SIG-M5 treated with dmso at 0.1 percent for 504 hours (cell line): ENCODE measurements at regions not wholly inside any gene's neighbourhood (a gene's known extent, or its start where the extent isn't known, plus 50 kb on each side); places are given as distances from the start of the nearest gene placed in this dataset.

Experiments used
- DNase-seq: peaks from one replicate; lab custom pipeline; 2025; ENCODE audit not compliant: unreplicated experiment; lab: John Stamatoyannopoulos, UW

DNA sequence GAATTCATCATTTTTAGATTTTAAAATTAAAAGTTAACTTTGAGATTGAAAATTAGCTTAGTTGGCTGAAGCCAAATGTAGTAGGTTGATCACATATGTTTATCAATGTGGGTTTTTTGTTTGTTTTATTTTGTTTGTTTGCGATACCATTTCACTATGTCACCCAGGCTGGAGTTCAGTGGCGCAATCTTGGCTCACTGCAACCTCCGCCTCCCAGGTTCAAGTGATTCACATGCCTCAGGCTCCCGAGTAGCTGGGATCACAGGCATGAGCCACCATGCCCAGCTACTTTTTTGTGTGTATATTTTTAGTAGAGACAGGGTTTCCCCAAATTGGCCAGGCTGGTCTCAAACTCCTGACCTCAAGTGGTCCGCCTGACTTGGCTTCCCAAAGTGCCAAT is 665.7 kb upstream of the SLC10A2 start:
- no peak for DNase-seq

- DNase-seq = no peak
These were observed 664.2 kb upstream of the SLC10A2 start for GRCh38 chr13:103730407-103730806.

GRCh38 chr13:103726808-103727207 is 660.6 kb upstream of the SLC10A2 start:
- no peak for DNase-seq

- no peak for DNase-seq
These were observed 650.5 kb upstream of the SLC10A2 start for GRCh38 chr13:103716718-103717117.

DNA sequence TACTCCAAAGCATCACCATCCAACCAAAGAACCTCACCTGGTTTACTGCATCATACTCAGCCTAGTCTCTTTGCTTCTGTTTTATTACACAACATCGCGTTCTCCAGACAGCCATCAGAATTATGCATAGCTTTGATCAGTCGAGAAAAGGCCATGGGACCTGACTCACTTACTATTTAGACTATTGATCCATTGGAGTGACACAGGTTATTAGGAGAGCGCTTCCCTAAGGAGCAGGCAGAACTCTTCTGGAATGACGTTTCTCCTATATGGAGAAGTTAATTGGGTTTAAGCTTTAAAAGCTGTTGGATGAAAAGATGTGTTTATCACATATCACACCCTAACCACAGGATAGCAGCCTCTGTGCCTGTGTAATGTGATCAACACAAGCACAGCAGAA is 649.1 kb upstream of the SLC10A2 start:
- DNase-seq = no peak

DNA sequence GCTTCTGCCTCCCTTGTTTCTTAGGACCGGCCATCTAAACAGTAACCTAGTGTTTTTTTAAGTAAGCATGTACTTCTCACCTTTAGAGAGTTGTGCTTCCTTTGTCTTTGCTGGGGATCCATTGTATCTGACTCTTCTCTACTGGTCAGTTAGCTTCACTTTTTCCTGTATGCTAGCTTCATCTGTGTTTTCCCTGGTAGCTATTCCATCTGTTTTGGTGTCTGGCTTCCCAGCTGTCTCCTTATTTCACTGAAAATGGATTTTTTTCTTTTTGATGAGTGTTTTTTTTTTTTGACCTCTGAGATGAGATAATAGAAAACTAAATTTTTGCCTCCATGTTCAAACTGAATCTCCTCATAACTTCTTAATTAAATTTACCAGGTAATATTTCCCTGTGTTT is 637.0 kb upstream of the SLC10A2 start:
- DNase-seq = no peak

- no peak for DNase-seq
These were observed 631.8 kb upstream of the SLC10A2 start for GRCh38 chr13:103698000-103698399.

- DNase-seq = no peak
These were observed 629.1 kb upstream of the SLC10A2 start for GRCh38 chr13:103695320-103695719.

DNA sequence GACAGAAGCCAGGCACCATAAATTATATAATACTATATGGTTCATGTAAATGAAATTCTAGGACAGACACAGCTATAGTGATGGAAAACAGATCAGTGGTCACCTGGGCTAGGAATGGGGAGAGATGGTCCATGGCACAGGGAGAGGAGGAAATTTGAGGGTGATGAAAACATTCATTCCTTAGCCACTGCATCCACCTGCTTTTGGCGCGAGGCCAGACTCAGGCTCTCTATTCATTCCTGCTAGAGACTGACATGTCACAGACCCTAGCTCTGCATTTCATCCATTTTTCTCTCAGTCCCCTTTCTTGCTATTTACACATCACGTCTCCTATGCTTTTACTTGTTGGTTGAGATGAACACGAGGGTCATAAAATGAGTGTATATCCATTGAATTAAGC is 628.3 kb upstream of the SLC10A2 start:
- DNase-seq = no peak

GRCh38 chr13:103694033-103694432 is 627.8 kb upstream of the SLC10A2 start:
- no peak for DNase-seq

DNA sequence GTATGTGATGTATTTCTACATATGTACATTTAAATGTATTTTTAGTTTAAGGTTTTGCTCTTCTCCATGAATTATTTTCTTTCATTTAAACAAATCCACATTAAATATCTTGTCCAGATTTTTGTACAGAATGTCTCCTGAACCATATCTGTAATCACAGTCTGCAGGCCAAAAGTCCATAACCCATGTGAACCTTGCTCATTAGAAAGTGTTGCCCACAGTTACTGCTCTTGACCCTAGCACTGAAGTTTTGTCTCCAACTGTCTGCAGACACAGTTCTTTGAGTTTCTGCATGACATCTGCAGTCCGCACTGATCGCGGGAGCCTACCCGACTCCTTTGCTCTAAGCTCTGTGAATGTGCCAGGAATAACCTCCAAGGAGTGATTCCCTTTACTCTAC is 626.2 kb upstream of the SLC10A2 start:
- no peak for DNase-seq

DNA sequence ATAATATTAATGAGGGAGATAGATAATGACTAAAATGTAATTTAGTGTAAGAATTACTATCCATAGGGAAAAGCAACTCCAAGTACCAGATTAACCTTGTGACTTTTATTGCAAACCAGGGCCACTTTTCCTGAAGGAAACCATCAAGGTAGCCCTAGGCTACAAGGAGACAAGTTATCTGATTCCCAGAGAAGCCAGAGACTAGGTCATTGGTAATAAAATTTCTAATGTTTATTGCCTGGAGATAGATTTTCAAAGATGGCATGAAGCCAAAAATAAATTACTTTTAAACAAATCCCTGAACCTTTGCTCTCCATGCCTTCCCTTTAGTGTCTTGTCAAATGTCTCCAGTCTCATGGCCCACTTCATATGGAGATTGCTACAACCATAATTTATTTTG is 610.1 kb upstream of the SLC10A2 start:
- no peak for DNase-seq

DNA sequence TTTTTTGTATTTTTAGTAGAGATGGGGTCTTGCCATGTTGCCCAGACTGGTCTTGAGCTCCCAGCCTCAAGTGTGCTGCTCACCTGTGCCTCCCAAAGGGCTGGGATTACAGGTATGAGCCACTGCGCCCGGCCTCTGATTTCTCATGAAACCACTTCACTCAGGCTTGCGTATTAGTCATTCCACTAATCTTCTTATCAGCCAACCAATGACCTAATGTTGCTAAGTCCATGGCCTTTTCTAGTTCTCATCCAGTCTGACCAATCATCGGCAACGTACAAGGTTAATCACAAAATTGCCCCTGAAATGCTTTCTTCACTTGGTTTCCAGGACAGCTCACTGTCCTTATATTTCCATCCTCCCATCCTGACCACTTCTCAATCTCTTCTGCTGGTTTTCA is 605.3 kb upstream of the SLC10A2 start:
- DNase-seq = no peak

DNA sequence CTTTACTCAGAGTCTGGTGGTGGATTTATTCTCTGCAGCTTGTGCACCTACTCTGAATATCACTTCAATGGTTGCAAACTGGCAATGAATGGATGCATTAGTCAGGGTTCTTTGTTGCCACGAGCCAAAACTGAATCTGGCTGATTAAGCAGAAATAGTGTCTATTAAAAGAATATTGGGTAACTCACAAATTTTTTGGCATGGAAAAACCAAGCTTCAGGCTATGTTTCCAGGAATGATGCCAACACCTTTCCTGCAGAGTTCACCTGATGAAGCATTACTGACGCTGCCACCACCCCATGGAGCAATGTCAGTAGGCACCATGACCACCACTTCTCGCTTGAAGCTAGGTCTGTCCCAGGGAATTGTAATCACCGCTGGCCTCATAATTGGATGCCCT is 597.8 kb upstream of the SLC10A2 start:
- DNase-seq = no peak

GRCh38 chr13:103656311-103656710 is 590.1 kb upstream of the SLC10A2 start:
- DNase-seq = no peak

DNA sequence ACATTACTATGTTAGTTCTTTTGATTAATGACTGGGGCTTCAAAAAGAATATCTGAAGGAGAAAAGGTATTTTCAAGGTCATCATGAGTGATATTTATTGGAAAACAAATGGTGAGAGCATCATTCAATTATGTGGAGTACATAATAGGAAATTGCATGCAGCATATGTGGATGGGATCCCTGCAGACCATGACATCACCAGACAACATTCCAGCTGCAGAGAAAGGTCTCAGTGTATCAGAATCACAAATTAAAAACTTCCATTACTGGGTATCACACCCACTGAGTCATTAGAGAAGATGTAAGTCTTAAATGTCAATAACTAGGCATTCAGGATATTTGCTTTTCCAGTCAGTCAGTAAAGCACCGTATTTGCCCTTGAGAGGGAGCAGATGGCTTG is 574.4 kb upstream of the SLC10A2 start:
- no peak for DNase-seq

DNA sequence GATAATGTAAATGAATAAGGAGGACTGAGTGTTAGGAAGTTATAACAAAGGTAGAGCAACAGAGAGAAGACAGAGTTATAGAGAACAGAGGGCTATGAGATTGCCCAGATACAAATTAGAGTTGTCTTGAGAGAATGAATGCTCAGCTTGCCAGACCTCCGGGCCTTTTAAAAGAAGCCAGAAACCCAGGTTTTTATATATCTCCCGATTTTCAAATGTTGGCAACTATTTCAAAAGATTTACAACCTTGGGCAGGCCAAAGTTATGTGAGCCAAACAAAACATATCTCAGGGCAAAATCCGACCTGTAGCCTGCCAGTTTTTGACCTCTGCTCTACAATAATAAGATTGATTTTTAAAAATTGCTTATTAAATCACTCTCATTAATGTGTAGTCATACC is 573.1 kb upstream of the SLC10A2 start:
- no peak for DNase-seq

GRCh38 chr13:103638706-103639105 is 572.5 kb upstream of the SLC10A2 start:
- DNase-seq = no peak

DNA sequence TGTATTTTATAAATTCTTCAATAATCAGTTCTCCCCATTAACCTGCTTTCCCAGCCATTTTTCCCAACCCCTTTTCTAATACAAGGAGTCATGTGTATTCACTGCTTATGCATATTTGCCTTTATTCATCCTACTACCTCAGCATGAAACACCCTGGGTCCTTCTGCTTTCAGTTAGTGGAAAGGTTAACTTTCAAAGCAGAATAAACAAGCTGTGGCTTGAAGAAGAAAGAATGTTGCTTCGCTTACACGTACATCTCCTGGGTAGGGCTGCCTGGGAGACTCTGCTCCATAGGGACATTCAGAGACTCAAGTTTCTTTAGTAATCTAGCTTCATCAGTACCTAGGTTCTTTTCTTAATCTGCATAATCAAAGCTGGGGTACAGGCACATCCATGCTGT is 567.8 kb upstream of the SLC10A2 start:
- DNase-seq = no peak

DNA sequence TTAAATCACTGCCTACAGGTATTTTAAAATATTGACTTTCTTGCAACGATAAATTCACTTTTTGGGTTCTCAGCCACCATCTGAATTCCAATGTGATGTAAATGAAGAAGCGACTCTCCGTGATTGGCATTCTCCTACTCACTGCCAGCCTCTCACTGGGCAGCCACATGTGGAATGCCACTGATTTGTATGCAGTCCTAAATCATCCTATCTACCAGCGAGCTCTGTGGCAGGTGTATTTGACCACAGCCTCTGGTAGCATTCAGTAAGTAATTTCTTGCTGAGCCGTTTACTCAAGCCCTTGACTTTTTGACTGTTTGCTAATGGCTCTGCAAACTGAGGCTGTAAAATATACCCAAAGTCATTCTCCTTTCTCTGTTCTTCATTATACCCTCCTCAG is 559.0 kb upstream of the SLC10A2 start:
- DNase-seq = no peak

DNA sequence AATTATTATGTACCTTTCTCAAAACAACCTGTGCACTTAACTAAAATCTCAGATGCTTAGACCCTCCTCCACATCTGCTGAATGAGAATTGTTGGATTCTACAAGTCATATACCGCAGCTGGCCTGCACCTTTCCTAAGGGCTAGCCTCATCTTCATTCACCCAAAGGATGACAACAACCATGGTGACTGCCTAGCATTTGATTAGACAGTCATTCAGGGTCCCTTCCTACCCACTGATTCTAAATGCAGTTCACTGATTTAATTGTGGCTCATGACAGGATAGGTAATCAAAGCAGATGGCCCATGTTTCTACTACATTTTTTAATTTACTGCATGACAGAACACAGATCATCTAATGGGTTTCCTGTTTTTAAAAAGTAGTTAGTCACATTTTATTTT is 551.9 kb upstream of the SLC10A2 start:
- DNase-seq = no peak

DNA sequence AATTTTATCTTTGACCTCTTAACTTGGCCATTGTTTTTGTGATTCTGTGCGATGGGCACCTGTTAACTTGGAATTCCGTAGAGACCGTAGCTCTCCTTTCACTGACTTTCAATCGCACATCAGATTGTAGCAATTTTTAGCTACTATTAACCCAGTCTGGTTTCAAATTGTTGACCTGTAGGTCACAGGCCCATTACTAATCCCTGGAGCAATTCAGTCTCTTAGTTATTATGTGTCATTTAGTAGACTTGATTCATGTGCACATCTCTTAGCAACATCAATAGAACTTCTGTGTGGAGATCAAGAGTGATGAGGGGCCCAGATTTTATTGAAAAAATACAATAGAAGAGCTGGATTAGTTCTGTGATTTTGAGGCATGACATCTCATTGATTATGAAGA is 549.6 kb upstream of the SLC10A2 start:
- DNase-seq = no peak

- DNase-seq = no peak
These were observed 548.5 kb upstream of the SLC10A2 start for GRCh38 chr13:103614761-103615160.

- DNase-seq = no peak
These were observed 541.8 kb upstream of the SLC10A2 start for GRCh38 chr13:103607995-103608394.
